Karpas-422 (cell line): ENCODE measurements at regions not wholly inside any gene's neighbourhood (a gene's known extent, or its start where the extent isn't known, plus 50 kb on each side); places are given as distances from the start of the nearest gene placed in this dataset.
"Not testable (repeated sequence)": the region's sequence is repeated elsewhere in the genome, so short reads cannot be mapped to it uniquely, and the experiment has no call there.

Experiments used
- DNase-seq: peaks from one replicate; pipeline ENCODE4 v3.0.0-alpha.2; 2015
- H2AFZ ChIP-seq: fragments of 200-600 bp; sonication (generic); 2 replicates; pipeline ENCODE4 v1.6.1; 2014; ENCODE audit warnings: antibody characterized with exemption, low read length, mixed read lengths
- H3K27ac ChIP-seq: fragments of 200-600 bp; sonication (generic); 2 replicates; pipeline ENCODE4 v1.5.1; 2014; ENCODE audit warnings: mild to moderate bottlenecking, low read length, moderate library complexity
- H3K27me3 ChIP-seq: fragments of 200-600 bp; sonication (generic); 2 replicates; pipeline ENCODE4 v1.6.1; 2014; ENCODE audit warnings: low read length, mixed read lengths
- H3K36me3 ChIP-seq: fragments of 200-600 bp; sonication (generic); 2 replicates; pipeline ENCODE4 v1.6.1; 2014; ENCODE audit warnings: low read length, mixed read lengths; ENCODE audit not compliant: insufficient read depth
- H3K4me1 ChIP-seq: fragments of 200-600 bp; sonication (generic); 2 replicates; pipeline ENCODE4 v1.6.1; 2014; ENCODE audit warnings: mild to moderate bottlenecking, low read length, mixed read lengths
- H3K4me2 ChIP-seq: fragments of 200-600 bp; sonication (generic); 2 replicates; pipeline ENCODE4 v1.6.1; 2014; ENCODE audit warnings: low read length, low read depth, mild to moderate bottlenecking; ENCODE audit not compliant: poor library complexity, severe bottlenecking
- H3K4me3 ChIP-seq: fragments of 200-600 bp; sonication (generic); 2 replicates; pipeline ENCODE4 v1.5.1; 2014; ENCODE audit warnings: mild to moderate bottlenecking, antibody characterized with exemption, low read length, mixed read lengths
- H3K79me2 ChIP-seq: fragments of 200-600 bp; sonication (generic); 2 replicates; pipeline ENCODE4 v1.6.1; 2014; ENCODE audit warnings: mild to moderate bottlenecking, low read length, mixed read lengths
- H3K9ac ChIP-seq: fragments of 200-600 bp; sonication (generic); 2 replicates; pipeline ENCODE4 v1.6.0; 2014; ENCODE audit warnings: low read length
- H3K9me2 ChIP-seq: fragments of 200-600 bp; sonication (generic), shearing (Covaris generic); replicated peaks from 2 replicates; pipeline ENCODE4 v1.6.0; 2014; ENCODE audit warnings: mild to moderate bottlenecking, low read length, moderate library complexity; ENCODE audit not compliant: insufficient read depth
- H3K9me3 ChIP-seq: fragments of 300-700, 200-600 bp; sonication (generic); 2 replicates; pipeline ENCODE4 v1.6.1; 2014; ENCODE audit warnings: low read length, mixed read lengths
- H4K20me1 ChIP-seq: fragments of 200-600 bp; sonication (generic); 2 replicates; pipeline ENCODE4 v1.6.1; 2014; ENCODE audit warnings: mild to moderate bottlenecking, antibody characterized with exemption, low read length, low read depth; ENCODE audit not compliant: insufficient read depth

DNA sequence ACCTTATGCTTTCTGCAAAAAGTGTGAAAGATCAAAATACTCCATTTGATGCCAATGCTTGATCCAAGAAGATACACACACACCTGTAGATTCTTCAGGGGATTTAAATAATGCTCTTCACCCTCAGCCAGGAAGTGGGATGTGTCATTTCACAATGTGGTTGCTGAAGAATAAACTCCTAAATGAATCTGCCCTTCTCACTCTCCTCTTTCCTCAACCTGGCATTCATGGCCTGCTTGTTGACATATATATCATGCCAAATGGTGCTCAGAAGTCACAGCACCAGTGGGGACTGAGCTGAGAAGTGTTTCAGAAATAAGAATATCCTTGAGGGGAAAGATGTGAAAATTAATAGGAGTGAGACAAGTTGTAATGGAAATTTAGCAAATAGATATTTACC is 146.6 kb upstream of the ARHGEF26 start:
- H3K4me3 ChIP-seq, result no peak overlapping the region

DNA sequence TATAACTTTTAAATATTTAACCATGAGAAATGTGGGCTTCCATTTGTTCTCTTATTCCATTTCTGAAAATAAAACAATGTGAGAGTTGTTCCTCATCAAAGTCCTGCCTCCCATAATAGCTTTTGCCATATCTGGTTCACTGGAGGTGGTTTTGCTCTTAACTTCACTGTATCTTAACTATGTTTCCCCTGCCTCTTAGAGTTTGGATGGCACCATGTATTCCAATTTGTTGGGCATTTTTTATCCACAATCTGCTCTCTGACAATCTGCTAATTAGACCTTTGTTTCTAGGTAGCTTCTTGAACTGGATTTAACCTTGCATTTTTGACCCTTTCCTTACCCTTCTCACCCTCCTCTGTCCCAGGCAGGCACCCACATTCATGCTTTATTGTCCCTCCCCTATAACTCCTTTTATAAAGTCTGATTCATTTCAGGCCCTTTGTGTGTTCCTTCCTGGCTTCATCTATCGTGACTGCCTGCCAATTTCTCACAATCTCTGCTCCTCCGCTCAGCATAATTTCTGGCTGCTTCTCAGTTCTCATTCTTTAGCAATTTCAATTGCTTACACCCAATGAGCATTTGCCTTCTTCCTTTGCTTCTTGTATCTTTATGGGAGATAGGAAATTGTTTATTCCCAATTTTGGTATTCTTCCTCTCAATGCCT is 144.2 kb upstream of the ARHGEF26 start:
- Histone ChIP-seq H3K9me2 (no peaks in the 10 kb centered on the region), H3K9me3 (no peaks in the 10 kb centered on the region), H3K27ac (no peak overlapping the region), H3K4me2 (no peak overlapping the region), H3K4me1 (no peaks in the 10 kb centered on the region), H2AFZ (no peak overlapping the region), H3K36me3 (no peaks in the 10 kb centered on the region), H3K27me3 (no peaks in the 10 kb centered on the region), H3K79me2 (no peaks in the 10 kb centered on the region), H4K20me1 (no peaks in the 10 kb centered on the region), H3K4me3 (no peak overlapping the region), H3K9ac (no peak overlapping the region)
- DNase-seq, result no peak

More for the DNA sequence above, 146.6 kb upstream of the ARHGEF26 start:
- no peak overlapping the region for H3K9ac ChIP-seq
- H3K9me2 ChIP-seq, result no peaks in the 10 kb centered on the region
- DNase-seq, result no peak
- H3K36me3 ChIP-seq, result no peaks in the 10 kb centered on the region
- no peaks in the 10 kb centered on the region for H3K27me3 ChIP-seq
- H2AFZ ChIP-seq, result no peak overlapping the region
- no peak overlapping the region for H3K27ac ChIP-seq
- H3K79me2 ChIP-seq, result no peaks in the 10 kb centered on the region
- no peaks in the 10 kb centered on the region for H3K4me1 ChIP-seq
- H4K20me1 ChIP-seq, result no peaks in the 10 kb centered on the region
- H3K4me2 ChIP-seq, result no peak overlapping the region
- H3K9me3 ChIP-seq, result no peaks in the 10 kb centered on the region

DNA sequence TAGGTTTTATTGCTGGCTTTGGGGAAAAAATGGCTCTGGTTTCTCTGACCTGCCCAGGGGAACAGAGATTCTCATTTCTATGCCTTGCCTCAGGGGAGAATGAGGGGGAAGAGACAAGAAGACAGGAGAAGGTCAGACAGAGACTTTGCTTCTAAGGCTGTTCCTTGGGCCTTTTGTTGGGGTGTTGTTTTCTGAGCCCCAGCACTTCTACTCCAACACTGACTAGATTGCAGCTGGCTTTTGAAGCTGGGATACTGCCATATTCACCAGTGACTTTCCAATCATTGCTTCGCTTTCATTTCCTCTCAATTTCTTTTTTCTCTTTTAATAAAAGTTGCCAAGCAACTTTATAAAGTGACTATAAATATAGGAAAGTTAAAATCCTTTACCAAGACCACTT is 143.2 kb upstream of the ARHGEF26 start:
- H3K4me3 ChIP-seq, result no peak overlapping the region
- H4K20me1 ChIP-seq, result no peaks in the 10 kb centered on the region
- no peaks in the 10 kb centered on the region for H3K79me2 ChIP-seq
- H3K36me3 ChIP-seq, result no peaks in the 10 kb centered on the region
- no peaks in the 10 kb centered on the region for H3K9me2 ChIP-seq
- no peak overlapping the region for H3K27ac ChIP-seq
- H3K4me1 ChIP-seq, result no peaks in the 10 kb centered on the region
- no peaks in the 10 kb centered on the region for H3K27me3 ChIP-seq
- no peak overlapping the region for H3K4me2 ChIP-seq
- no peaks in the 10 kb centered on the region for H3K9me3 ChIP-seq
- no peak for DNase-seq
- H3K9ac ChIP-seq, result no peak overlapping the region
- no peak overlapping the region for H2AFZ ChIP-seq

DNA sequence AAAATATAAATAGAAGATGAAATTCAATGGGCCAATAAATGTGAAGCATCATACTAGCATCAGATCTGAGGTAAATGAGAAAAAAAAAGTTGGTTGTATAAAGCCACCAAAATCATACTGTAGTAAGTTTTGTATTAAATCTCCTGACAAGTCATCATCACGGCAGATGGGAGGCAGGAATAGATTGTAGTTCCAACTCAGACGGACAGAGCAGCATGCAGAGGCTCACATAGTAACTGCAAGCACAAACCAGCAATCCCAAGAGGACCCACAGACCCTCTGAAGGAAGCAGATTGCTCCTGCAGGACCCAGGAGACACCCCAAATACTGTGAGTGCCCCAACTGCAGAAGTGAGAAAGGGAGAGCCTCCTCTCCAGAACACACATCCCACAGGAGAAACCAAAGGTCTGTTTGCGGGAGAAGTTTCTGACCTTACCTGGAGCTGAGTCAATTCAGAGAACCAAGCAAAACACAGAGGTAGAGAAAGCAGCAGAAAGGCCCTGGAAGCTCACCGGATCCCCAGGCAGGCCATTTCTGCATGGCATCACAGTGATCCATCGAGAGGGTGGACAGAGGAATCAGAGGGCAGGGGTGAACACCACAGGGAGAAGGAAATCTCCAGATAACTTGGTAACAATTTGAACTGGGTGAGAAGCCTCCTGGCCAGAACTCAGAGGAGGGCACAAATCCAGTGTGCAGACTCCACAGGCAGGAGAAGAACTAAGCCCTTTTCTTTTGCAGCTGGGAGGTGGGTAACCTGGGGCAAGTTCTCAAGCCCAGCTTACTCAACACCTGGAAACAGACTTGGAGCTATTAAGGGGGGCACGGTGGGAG is 141.6 kb upstream of the ARHGEF26 start:
- H2AFZ ChIP-seq, result no peak overlapping the region

DNA sequence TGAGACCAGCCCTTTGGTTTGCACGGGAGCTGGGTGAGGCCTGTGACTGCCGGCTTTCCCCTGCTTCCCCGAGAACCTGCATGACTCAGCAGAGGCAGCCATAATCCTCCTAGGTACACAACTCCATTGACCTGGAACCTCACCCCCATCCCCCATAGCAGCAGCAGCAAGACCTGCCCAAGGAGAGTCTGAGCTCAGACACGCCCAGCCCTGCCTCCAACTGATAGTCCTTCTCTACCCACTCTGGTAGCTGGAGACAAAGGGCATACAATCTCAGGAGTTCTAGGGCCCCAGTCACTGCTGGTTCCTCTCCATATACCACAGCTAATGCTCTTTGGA is 141.0 kb upstream of the ARHGEF26 start:
- Histone ChIP-seq H3K4me2 (no peak overlapping the region), H3K27me3 (no peaks in the 10 kb centered on the region), H4K20me1 (no peaks in the 10 kb centered on the region), H3K79me2 (no peaks in the 10 kb centered on the region), H3K36me3 (no peaks in the 10 kb centered on the region), H3K9me2 (no peaks in the 10 kb centered on the region), H3K4me3 (no peak overlapping the region), H3K27ac (no peak overlapping the region), H3K4me1 (no peaks in the 10 kb centered on the region), H3K9ac (no peak overlapping the region), H3K9me3 (no peaks in the 10 kb centered on the region), H2AFZ (no peak overlapping the region)
- no peak for DNase-seq

More for the DNA sequence above, 141.6 kb upstream of the ARHGEF26 start:
- no peaks in the 10 kb centered on the region for H3K9me2 ChIP-seq
- H3K79me2 ChIP-seq, result no peaks in the 10 kb centered on the region
- H3K27ac ChIP-seq, result no peak overlapping the region
- no peak overlapping the region for H3K4me2 ChIP-seq
- H3K9me3 ChIP-seq, result no peaks in the 10 kb centered on the region
- H3K27me3 ChIP-seq, result no peaks in the 10 kb centered on the region
- no peak overlapping the region for H3K9ac ChIP-seq
- H4K20me1 ChIP-seq, result no peaks in the 10 kb centered on the region
- H3K4me1 ChIP-seq, result no peaks in the 10 kb centered on the region
- no peak for DNase-seq
- no peak overlapping the region for H3K4me3 ChIP-seq
- H3K36me3 ChIP-seq, result no peaks in the 10 kb centered on the region

DNA sequence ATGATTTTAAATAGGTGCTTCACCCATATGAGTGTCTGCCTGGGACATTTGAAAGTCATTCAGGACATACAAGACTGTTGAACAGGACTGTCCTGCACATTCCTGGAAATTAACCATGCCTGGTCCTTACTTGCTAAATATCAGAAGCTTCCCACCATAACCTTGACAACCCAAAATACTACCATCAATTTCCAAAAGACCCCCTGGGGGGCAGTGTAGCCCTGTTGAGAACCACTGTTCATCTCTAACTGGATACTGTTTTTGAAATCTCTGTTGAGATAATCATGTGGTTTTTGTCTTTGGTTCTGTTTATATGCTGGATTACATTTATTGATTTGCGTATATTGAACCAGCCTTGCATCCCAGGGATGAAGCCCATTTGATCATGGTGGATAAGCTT is 123.8 kb upstream of the ARHGEF26 start:
- not testable (repeated sequence) for H4K20me1 ChIP-seq, DNase-seq, H3K27ac ChIP-seq, H3K4me3 ChIP-seq, H3K36me3 ChIP-seq, H3K9me3 ChIP-seq, H3K9ac ChIP-seq, H3K4me2 ChIP-seq, H3K4me1 ChIP-seq, H2AFZ ChIP-seq, H3K79me2 ChIP-seq, H3K27me3 ChIP-seq, H3K9me2 ChIP-seq

DNA sequence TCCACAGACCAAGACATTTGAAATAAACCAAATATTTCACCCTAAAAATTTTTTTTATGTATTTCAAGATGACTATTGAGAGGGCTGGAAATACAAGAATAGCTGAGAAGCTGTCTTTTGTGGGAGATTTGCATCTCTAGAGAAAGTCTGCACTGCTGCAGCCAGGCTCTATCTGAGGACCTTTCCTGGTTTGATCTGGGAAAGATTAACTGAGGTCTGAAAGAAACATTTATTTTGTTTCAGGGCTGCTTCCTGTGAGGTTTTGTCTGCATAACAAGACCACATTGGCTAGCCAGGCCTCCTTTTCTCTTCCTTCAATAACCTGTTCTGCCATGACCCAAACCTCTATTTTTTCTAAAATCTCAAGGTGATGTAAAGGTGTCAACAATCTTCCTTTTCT is 117.5 kb upstream of the ARHGEF26 start:
- H3K27me3 ChIP-seq, result no peaks in the 10 kb centered on the region
- H3K36me3 ChIP-seq, result no peaks in the 10 kb centered on the region
- no peak overlapping the region for H3K4me2 ChIP-seq
- H3K9me3 ChIP-seq, result no peaks in the 10 kb centered on the region
- H4K20me1 ChIP-seq, result no peaks in the 10 kb centered on the region
- H3K9ac ChIP-seq, result no peak overlapping the region
- no peaks in the 10 kb centered on the region for H3K4me1 ChIP-seq
- no peaks in the 10 kb centered on the region for H3K79me2 ChIP-seq
- H3K27ac ChIP-seq, result no peak overlapping the region
- H3K4me3 ChIP-seq, result no peak overlapping the region
- H3K9me2 ChIP-seq, result no peaks in the 10 kb centered on the region
- DNase-seq, result no peak
- no peak overlapping the region for H2AFZ ChIP-seq

DNA sequence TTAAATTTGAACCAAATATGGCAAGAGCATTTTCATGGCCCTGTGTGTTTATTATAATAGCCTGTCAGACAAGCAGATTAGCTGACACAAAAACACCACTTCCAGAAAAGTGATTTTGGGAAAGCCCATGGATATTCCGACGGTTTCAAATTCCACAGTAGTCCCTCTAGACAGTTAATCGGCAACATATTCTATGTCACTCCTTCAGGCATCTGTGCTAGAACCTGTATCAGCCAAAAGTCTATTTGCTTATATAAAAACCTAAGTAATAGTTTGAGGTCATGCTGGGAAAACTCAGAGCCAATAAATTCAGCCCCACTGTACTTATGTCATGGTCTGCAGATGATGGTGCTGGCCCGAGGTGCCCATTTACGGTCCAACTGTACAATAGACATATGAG is 110.2 kb upstream of the ARHGEF26 start:
- no peak for DNase-seq
- no peaks in the 10 kb centered on the region for H4K20me1 ChIP-seq
- no peak overlapping the region for H3K9ac ChIP-seq
- H3K9me3 ChIP-seq, result no peaks in the 10 kb centered on the region
- no peak overlapping the region for H3K4me2 ChIP-seq
- no peaks in the 10 kb centered on the region for H3K36me3 ChIP-seq
- no peaks in the 10 kb centered on the region for H3K79me2 ChIP-seq
- H3K4me1 ChIP-seq, result no peaks in the 10 kb centered on the region
- H3K27me3 ChIP-seq, result no peaks in the 10 kb centered on the region
- H3K9me2 ChIP-seq, result no peaks in the 10 kb centered on the region
- no peak overlapping the region for H3K4me3 ChIP-seq
- H3K27ac ChIP-seq, result no peak overlapping the region
- H2AFZ ChIP-seq, result no peak overlapping the region
